Liver (tissue), 3 donors: ENCODE measurements at regions not wholly inside any gene's neighbourhood (a gene's known extent, or its start where the extent isn't known, plus 50 kb on each side); places are given as distances from the start of the nearest gene placed in this dataset.

Experiments used
- EGR1 ChIP-seq, 2 donors: IDR thresholded peaks; 2 replicates each; pipeline ENCODE4 v1.6.1; 2016 to 2018; ENCODE audit warnings: antibody characterized with exemption in 2 of 2, low read depth in 2 of 2
- RAD21 ChIP-seq, 2 donors: IDR thresholded peaks; 2 replicates each; pipeline ENCODE4 v1.6.1; 2016; ENCODE audit warnings: antibody characterized with exemption in 2 of 2, mild to moderate bottlenecking in 2 of 2
- SP1 ChIP-seq: IDR thresholded peaks from 2 replicates; pipeline ENCODE4 v1.6.1; 2018; ENCODE audit warnings: antibody characterized with exemption, mild to moderate bottlenecking
- TAF1 ChIP-seq: conservative IDR thresholded peaks from 2 replicates; pipeline ENCODE4 v1.6.1; 2016; ENCODE audit warnings: antibody characterized with exemption, mild to moderate bottlenecking
- TF ChIP-seq, protein P1 (sequence below): IDR thresholded peaks from 2 replicates; pipeline ENCODE4 v1.6.1; 2016; ENCODE audit warnings: antibody characterized with exemption
- TF ChIP-seq, protein P2 (sequence below): IDR thresholded peaks from 2 replicates; pipeline ENCODE4 v1.6.1; 2016; ENCODE audit warnings: antibody characterized with exemption
- TF ChIP-seq, protein P3 (sequence below): fragments of 150-350 bp; IDR thresholded peaks from 2 replicates; pipeline ENCODE4 v1.5.1; 2017; ENCODE audit warnings: improper control_type of control experiment, low read depth, low read length; ENCODE audit not compliant: missing input control
- donor health status: healthy.
- donor health status: healthy.

DNA sequence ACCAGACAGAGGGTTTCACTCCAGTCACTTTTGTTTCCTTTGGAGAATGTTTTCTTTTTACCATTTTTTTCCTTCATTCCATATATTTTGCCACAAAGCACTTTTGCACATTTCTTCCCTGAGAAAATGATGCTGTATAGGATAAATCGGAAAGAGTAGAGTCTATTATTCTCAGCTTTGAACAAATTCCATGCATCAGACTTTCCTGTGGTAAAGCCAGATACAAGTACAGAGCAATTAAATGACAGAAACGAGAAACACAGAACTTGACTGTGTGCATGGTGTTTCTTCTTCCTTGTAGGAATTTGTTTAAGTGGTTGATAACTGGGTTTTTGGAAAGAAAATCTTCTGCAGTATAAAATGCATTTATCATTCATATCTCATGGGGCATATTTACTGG is 107.4 kb upstream of the CSNK1A1L start:
- TF ChIP-seq TAF1: no peak
- no peak for TF ChIP-seq EGR1 (IDR thresholded peaks at IDR 0.05; ENCODE audit: low read depth in 2 of 2)
- TF ChIP-seq SP1: no peak
- no peak for TF ChIP-seq RAD21 (IDR thresholded peaks at IDR 0.05)
- TF ChIP-seq, protein P1, sequence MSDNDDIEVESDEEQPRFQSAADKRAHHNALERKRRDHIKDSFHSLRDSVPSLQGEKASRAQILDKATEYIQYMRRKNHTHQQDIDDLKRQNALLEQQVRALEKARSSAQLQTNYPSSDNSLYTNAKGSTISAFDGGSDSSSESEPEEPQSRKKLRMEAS: no peak
- TF ChIP-seq, protein P2, sequence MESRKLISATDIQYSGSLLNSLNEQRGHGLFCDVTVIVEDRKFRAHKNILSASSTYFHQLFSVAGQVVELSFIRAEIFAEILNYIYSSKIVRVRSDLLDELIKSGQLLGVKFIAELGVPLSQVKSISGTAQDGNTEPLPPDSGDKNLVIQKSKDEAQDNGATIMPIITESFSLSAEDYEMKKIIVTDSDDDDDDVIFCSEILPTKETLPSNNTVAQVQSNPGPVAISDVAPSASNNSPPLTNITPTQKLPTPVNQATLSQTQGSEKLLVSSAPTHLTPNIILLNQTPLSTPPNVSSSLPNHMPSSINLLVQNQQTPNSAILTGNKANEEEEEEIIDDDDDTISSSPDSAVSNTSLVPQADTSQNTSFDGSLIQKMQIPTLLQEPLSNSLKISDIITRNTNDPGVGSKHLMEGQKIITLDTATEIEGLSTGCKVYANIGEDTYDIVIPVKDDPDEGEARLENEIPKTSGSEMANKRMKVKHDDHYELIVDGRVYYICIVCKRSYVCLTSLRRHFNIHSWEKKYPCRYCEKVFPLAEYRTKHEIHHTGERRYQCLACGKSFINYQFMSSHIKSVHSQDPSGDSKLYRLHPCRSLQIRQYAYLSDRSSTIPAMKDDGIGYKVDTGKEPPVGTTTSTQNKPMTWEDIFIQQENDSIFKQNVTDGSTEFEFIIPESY: no peak
- TF ChIP-seq, protein P3, sequence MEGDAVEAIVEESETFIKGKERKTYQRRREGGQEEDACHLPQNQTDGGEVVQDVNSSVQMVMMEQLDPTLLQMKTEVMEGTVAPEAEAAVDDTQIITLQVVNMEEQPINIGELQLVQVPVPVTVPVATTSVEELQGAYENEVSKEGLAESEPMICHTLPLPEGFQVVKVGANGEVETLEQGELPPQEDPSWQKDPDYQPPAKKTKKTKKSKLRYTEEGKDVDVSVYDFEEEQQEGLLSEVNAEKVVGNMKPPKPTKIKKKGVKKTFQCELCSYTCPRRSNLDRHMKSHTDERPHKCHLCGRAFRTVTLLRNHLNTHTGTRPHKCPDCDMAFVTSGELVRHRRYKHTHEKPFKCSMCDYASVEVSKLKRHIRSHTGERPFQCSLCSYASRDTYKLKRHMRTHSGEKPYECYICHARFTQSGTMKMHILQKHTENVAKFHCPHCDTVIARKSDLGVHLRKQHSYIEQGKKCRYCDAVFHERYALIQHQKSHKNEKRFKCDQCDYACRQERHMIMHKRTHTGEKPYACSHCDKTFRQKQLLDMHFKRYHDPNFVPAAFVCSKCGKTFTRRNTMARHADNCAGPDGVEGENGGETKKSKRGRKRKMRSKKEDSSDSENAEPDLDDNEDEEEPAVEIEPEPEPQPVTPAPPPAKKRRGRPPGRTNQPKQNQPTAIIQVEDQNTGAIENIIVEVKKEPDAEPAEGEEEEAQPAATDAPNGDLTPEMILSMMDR: no peak
